ENCODE measurements at regions not wholly inside any gene's neighbourhood (a gene's known extent, or its start where the extent isn't known, plus 50 kb on each side); places are given as distances from the start of the nearest gene placed in this dataset.

- TF ChIP-seq EZH2 (IDR thresholded peaks at IDR 0.05; ENCODE audit: low read depth, low read length, severe bottlenecking): no peak
- TF ChIP-seq ZNF274 (IDR thresholded peaks at IDR 0.05; ENCODE audit: borderline replicate concordance, extremely low read depth, low read length): no peak
- TF ChIP-seq, protein P1, sequence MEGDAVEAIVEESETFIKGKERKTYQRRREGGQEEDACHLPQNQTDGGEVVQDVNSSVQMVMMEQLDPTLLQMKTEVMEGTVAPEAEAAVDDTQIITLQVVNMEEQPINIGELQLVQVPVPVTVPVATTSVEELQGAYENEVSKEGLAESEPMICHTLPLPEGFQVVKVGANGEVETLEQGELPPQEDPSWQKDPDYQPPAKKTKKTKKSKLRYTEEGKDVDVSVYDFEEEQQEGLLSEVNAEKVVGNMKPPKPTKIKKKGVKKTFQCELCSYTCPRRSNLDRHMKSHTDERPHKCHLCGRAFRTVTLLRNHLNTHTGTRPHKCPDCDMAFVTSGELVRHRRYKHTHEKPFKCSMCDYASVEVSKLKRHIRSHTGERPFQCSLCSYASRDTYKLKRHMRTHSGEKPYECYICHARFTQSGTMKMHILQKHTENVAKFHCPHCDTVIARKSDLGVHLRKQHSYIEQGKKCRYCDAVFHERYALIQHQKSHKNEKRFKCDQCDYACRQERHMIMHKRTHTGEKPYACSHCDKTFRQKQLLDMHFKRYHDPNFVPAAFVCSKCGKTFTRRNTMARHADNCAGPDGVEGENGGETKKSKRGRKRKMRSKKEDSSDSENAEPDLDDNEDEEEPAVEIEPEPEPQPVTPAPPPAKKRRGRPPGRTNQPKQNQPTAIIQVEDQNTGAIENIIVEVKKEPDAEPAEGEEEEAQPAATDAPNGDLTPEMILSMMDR (IDR thresholded peaks at IDR 0.05; ENCODE audit: control extremely low read depth in 1 of 3, insufficient read depth in 1 of 3, low read depth in 1 of 3, low read length in 3 of 3): no peak
- no peak for TF ChIP-seq POLR2AphosphoS5 (IDR thresholded peaks at IDR 0.05; ENCODE audit: low read depth, low read length)
- TF ChIP-seq POLR2A (IDR thresholded peaks at IDR 0.05; ENCODE audit: control extremely low read depth in 1 of 2, low read depth in 2 of 2, low read length in 2 of 2): no peak
- TF ChIP-seq YY1 (IDR thresholded peaks at IDR 0.05; ENCODE audit: low read depth, low read length): no peak
- TF ChIP-seq, protein P2, sequence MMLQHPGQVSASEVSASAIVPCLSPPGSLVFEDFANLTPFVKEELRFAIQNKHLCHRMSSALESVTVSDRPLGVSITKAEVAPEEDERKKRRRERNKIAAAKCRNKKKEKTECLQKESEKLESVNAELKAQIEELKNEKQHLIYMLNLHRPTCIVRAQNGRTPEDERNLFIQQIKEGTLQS (IDR thresholded peaks at IDR 0.05; ENCODE audit: insufficient read depth, low read depth, low read length): no peak
- TF ChIP-seq MAFK (IDR thresholded peaks at IDR 0.05; ENCODE audit: low read depth, low read length): no peak
- TF ChIP-seq EGR1 (IDR thresholded peaks at IDR 0.05; ENCODE audit: borderline replicate concordance, low read depth, low read length): no peak
- no peak for TF ChIP-seq JUN (IDR thresholded peaks at IDR 0.05; ENCODE audit: low read depth, low read length)
- TF ChIP-seq SIX5 (IDR thresholded peaks at IDR 0.05; ENCODE audit: low read depth, low read length): no peak
- no peak for TF ChIP-seq CHD1 (IDR thresholded peaks at IDR 0.05; ENCODE audit: low read depth, low read length)
- no peak for TF ChIP-seq TCF12 (IDR thresholded peaks at IDR 0.05; ENCODE audit: low read depth, low read length)
Observed at GRCh38 chr10:54904833-54905232, 103.8 kb upstream of the PCDH15 start.

Measured in H1 (cell line).